HCT116 (cell line): ENCODE measurements at regions not wholly inside any gene's neighbourhood (a gene's known extent, or its start where the extent isn't known, plus 50 kb on each side); places are given as distances from the start of the nearest gene placed in this dataset.

Experiments used
- CEBPB ChIP-seq: IDR thresholded peaks from 2 replicates; pipeline ENCODE4 v1.6.1; 2012; ENCODE audit warnings: low read depth
- EZH2 ChIP-seq: fragments of 200-600 bp; sonication (generic); IDR thresholded peaks from 2 replicates; pipeline ENCODE4 v1.6.1; 2017; ENCODE audit warnings: antibody characterized with exemption, mixed run types
- EZH2phosphoT487 ChIP-seq: fragments of 200-600 bp; IDR thresholded peaks from 2 replicates; pipeline ENCODE4 v1.6.1; 2018; ENCODE audit warnings: antibody characterized with exemption, borderline replicate concordance
- FOSL1 ChIP-seq: IDR thresholded peaks from 2 replicates; pipeline ENCODE4 v1.6.1; 2012; ENCODE audit warnings: low read depth
- MAX ChIP-seq: IDR thresholded peaks from 2 replicates; pipeline ENCODE4 v1.6.1; 2012
- POLR2A ChIP-seq: IDR thresholded peaks from 2 replicates; pipeline ENCODE4 v1.7.0; 2011; ENCODE audit warnings: borderline replicate concordance; ENCODE audit not compliant: insufficient read depth, insufficient read length; ENCODE audit errors: extremely low read depth
- POLR2AphosphoS5 ChIP-seq: IDR thresholded peaks from 2 replicates; pipeline ENCODE4 v1.6.1; 2011; ENCODE audit warnings: mild to moderate bottlenecking, low read depth, low read length, moderate library complexity
- RAD21 ChIP-seq: IDR thresholded peaks from 2 replicates; pipeline ENCODE4 v1.6.1; 2012; ENCODE audit warnings: low read depth, mild to moderate bottlenecking
- SP1 ChIP-seq: IDR thresholded peaks from 2 replicates; pipeline ENCODE4 v1.6.1; 2012; ENCODE audit warnings: low read depth
- SRF ChIP-seq: IDR thresholded peaks from 2 replicates; pipeline ENCODE4 v1.6.1; 2012; ENCODE audit warnings: low read depth
- TF ChIP-seq, protein P1 (sequence below): IDR thresholded peaks from 2 replicates; pipeline ENCODE4 v1.6.1; 2012; ENCODE audit warnings: low read depth
- TF ChIP-seq, protein P2 (sequence below), 3 experiments: fragments of 200-600 bp in 1 of 3; sonication (generic) in 1 of 3; IDR thresholded peaks in 2 of 3; conservative IDR thresholded peaks in 1 of 3; 2 replicates each; pipeline ENCODE4 v1.5.1; 2012 to 2017; ENCODE audit warnings: low read depth in 2 of 3, low read length in 2 of 3, antibody characterized with exemption in 1 of 3, borderline replicate concordance in 1 of 3, control low read depth in 1 of 3, mild to moderate bottlenecking in 1 of 3, mixed read lengths in 1 of 3, mixed run types in 1 of 3, moderate library complexity in 1 of 3; ENCODE audit not compliant: insufficient read depth in 1 of 3
- TF ChIP-seq, protein P3 (sequence below): IDR thresholded peaks from 2 replicates; pipeline ENCODE4 v1.6.1; 2012

DNA sequence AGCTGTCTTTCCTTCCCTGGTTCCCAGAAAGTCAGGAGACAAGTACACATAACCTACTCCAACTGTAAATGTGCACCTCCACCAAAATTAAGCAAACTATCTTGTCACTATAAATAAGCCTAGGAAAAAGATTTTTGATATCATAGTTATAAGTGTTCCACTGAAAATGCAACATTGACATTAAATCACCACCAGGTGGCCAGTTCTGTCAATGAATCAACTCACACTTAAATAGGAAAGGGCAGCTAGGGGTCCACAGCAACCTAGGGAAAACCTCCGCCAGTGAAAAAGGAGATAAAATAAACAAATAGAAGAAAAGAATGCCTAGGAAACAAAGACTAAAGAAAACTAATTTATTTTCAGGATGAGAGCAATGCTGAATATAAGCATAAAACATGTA is 243.0 kb upstream of the PTPRD start:
- TF ChIP-seq, protein P1, sequence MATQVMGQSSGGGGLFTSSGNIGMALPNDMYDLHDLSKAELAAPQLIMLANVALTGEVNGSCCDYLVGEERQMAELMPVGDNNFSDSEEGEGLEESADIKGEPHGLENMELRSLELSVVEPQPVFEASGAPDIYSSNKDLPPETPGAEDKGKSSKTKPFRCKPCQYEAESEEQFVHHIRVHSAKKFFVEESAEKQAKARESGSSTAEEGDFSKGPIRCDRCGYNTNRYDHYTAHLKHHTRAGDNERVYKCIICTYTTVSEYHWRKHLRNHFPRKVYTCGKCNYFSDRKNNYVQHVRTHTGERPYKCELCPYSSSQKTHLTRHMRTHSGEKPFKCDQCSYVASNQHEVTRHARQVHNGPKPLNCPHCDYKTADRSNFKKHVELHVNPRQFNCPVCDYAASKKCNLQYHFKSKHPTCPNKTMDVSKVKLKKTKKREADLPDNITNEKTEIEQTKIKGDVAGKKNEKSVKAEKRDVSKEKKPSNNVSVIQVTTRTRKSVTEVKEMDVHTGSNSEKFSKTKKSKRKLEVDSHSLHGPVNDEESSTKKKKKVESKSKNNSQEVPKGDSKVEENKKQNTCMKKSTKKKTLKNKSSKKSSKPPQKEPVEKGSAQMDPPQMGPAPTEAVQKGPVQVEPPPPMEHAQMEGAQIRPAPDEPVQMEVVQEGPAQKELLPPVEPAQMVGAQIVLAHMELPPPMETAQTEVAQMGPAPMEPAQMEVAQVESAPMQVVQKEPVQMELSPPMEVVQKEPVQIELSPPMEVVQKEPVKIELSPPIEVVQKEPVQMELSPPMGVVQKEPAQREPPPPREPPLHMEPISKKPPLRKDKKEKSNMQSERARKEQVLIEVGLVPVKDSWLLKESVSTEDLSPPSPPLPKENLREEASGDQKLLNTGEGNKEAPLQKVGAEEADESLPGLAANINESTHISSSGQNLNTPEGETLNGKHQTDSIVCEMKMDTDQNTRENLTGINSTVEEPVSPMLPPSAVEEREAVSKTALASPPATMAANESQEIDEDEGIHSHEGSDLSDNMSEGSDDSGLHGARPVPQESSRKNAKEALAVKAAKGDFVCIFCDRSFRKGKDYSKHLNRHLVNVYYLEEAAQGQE: no peak
- no peak for TF ChIP-seq EZH2phosphoT487
- TF ChIP-seq, protein P2, sequence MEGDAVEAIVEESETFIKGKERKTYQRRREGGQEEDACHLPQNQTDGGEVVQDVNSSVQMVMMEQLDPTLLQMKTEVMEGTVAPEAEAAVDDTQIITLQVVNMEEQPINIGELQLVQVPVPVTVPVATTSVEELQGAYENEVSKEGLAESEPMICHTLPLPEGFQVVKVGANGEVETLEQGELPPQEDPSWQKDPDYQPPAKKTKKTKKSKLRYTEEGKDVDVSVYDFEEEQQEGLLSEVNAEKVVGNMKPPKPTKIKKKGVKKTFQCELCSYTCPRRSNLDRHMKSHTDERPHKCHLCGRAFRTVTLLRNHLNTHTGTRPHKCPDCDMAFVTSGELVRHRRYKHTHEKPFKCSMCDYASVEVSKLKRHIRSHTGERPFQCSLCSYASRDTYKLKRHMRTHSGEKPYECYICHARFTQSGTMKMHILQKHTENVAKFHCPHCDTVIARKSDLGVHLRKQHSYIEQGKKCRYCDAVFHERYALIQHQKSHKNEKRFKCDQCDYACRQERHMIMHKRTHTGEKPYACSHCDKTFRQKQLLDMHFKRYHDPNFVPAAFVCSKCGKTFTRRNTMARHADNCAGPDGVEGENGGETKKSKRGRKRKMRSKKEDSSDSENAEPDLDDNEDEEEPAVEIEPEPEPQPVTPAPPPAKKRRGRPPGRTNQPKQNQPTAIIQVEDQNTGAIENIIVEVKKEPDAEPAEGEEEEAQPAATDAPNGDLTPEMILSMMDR (IDR thresholded peaks at IDR 0.05 in 2 of 3, conservative IDR thresholded peaks at IDR 0.05 in 1 of 3; ENCODE audit: borderline replicate concordance in 1 of 3, insufficient read depth in 1 of 3, low read depth in 2 of 3, low read length in 2 of 3): no peak
- no peak for TF ChIP-seq RAD21
- TF ChIP-seq SP1: no peak
- no peak for TF ChIP-seq EZH2
- TF ChIP-seq, protein P3, sequence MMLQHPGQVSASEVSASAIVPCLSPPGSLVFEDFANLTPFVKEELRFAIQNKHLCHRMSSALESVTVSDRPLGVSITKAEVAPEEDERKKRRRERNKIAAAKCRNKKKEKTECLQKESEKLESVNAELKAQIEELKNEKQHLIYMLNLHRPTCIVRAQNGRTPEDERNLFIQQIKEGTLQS: no peak
- TF ChIP-seq SRF: no peak
- no peak for TF ChIP-seq POLR2A
- TF ChIP-seq MAX: no peak
- TF ChIP-seq FOSL1: no peak
- no peak for TF ChIP-seq POLR2AphosphoS5
- no peak for TF ChIP-seq CEBPB
